22Rv1 (cell line): ENCODE measurements at regions not wholly inside any gene's neighbourhood (a gene's known extent, or its start where the extent isn't known, plus 50 kb on each side); places are given as distances from the start of the nearest gene placed in this dataset.

Experiments
- ZFX ChIP-seq: fragments of 450-650 bp; IDR thresholded peaks from 2 replicates; pipeline ENCODE4 v1.6.1; 2017; ENCODE audit warnings: antibody characterized with exemption, borderline replicate concordance
- TF ChIP-seq, protein P1 (sequence below): fragments of 450-650 bp; IDR thresholded peaks from 2 replicates; pipeline ENCODE4 v1.5.1; 2017; ENCODE audit warnings: mild to moderate bottlenecking

DNA sequence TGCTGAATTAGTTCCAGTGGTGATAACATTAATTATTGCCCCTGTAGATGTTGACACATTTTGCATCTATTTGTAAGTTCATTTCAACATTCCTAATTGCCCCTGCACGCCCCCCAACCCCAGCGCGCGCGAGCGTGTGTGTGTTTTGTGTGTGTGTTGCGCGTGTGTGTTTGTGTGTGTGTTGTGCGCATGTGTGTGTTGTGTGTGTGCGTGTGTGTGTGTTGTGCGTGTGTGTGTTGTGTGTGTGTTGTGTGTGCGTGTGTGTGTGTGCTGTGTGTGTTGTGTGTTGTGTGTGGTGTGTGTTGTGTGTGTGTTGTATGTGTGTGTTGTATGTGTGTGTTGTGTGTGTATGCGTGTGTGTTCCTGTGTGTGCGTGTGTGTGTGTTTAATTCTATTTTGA, 245.7 kb upstream of the GMDS start:
- TF ChIP-seq, protein P1, sequence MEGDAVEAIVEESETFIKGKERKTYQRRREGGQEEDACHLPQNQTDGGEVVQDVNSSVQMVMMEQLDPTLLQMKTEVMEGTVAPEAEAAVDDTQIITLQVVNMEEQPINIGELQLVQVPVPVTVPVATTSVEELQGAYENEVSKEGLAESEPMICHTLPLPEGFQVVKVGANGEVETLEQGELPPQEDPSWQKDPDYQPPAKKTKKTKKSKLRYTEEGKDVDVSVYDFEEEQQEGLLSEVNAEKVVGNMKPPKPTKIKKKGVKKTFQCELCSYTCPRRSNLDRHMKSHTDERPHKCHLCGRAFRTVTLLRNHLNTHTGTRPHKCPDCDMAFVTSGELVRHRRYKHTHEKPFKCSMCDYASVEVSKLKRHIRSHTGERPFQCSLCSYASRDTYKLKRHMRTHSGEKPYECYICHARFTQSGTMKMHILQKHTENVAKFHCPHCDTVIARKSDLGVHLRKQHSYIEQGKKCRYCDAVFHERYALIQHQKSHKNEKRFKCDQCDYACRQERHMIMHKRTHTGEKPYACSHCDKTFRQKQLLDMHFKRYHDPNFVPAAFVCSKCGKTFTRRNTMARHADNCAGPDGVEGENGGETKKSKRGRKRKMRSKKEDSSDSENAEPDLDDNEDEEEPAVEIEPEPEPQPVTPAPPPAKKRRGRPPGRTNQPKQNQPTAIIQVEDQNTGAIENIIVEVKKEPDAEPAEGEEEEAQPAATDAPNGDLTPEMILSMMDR, result no peak
- TF ChIP-seq ZFX, result no peak
